ENCODE measurements at regions not wholly inside any gene's neighbourhood (a gene's known extent, or its start where the extent isn't known, plus 50 kb on each side); places are given as distances from the start of the nearest gene placed in this dataset.
"Not testable (repeated sequence)": the region's sequence is repeated elsewhere in the genome, so short reads cannot be mapped to it uniquely, and the experiment has no call there.

DNA sequence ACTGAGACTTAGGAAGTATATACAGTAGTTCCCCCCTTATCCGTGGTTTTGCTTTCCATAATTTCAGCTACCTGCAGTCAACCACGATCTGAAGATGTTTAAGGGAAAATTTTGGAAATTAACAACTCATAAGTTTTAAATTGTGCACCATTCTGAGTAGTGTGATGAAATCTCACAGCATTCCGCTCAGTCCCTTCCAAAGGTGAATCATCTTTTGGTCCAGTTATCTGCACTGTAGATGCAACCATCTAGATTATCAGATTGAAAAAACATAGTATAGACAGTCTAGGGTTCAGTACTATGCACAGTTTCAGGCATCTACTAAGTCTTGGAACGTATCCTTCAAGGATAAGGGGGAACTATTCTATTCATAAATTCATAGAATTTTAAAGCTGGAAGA is 109.0 kb downstream of the ANXA3 start:
- H3K27me3 ChIP-seq (ENCODE audit: control insufficient read depth, insufficient read depth, low read length) = no peaks in the 10 kb centered on the region
- no peaks in the 10 kb centered on the region for H3K9me3 ChIP-seq (ENCODE audit: control insufficient read depth, insufficient read depth, low read length)
- no peaks in the 10 kb centered on the region for H3K36me3 ChIP-seq (ENCODE audit: control insufficient read depth, insufficient read depth, low read length)
- H3K4me3 ChIP-seq (ENCODE audit: low read depth, low read length) = no peak overlapping the region
- H3K4me1 ChIP-seq (ENCODE audit: control insufficient read depth, insufficient read depth, low read length) = peaks cover 11% of the 10 kb centered on the region
- H3K9ac ChIP-seq (ENCODE audit: low read depth, low read length) = no peak overlapping the region

- Histone ChIP-seq H3K9me3 (ENCODE audit: control insufficient read depth, insufficient read depth, low read length) (no peaks in the 10 kb centered on the region), H3K27me3 (ENCODE audit: control insufficient read depth, insufficient read depth, low read length) (no peaks in the 10 kb centered on the region), H3K4me3 (ENCODE audit: low read depth, low read length) (no peak overlapping the region), H3K4me1 (ENCODE audit: control insufficient read depth, insufficient read depth, low read length) (peaks cover 11% of the 10 kb centered on the region), H3K36me3 (ENCODE audit: control insufficient read depth, insufficient read depth, low read length) (no peaks in the 10 kb centered on the region), H3K9ac (ENCODE audit: low read depth, low read length) (no peak overlapping the region)
Measured at GRCh38 chr4:78661086-78661690, 109.6 kb downstream of the ANXA3 start.

GRCh38 chr4:78661921-78662521 is 110.5 kb downstream of the ANXA3 start:
- Histone ChIP-seq H3K36me3 (ENCODE audit: control insufficient read depth, insufficient read depth, low read length) (no peaks in the 10 kb centered on the region), H3K4me3 (ENCODE audit: low read depth, low read length) (no peak overlapping the region), H3K4me1 (ENCODE audit: control insufficient read depth, insufficient read depth, low read length) (peaks cover 11% of the 10 kb centered on the region), H3K27me3 (ENCODE audit: control insufficient read depth, insufficient read depth, low read length) (no peaks in the 10 kb centered on the region), H3K9ac (ENCODE audit: low read depth, low read length) (no peak overlapping the region), H3K9me3 (ENCODE audit: control insufficient read depth, insufficient read depth, low read length) (no peaks in the 10 kb centered on the region)

GRCh38 chr4:78662658-78663057 is 111.1 kb downstream of the ANXA3 start:
- H3K36me3 ChIP-seq (ENCODE audit: control insufficient read depth, insufficient read depth, low read length) = no peaks in the 10 kb centered on the region
- no peak overlapping the region for H3K4me3 ChIP-seq (ENCODE audit: low read depth, low read length)
- H3K27me3 ChIP-seq (ENCODE audit: control insufficient read depth, insufficient read depth, low read length) = no peaks in the 10 kb centered on the region
- peaks cover 11% of the 10 kb centered on the region for H3K4me1 ChIP-seq (ENCODE audit: control insufficient read depth, insufficient read depth, low read length)
- no peak overlapping the region for H3K9ac ChIP-seq (ENCODE audit: low read depth, low read length)
- no peaks in the 10 kb centered on the region for H3K9me3 ChIP-seq (ENCODE audit: control insufficient read depth, insufficient read depth, low read length)

DNA sequence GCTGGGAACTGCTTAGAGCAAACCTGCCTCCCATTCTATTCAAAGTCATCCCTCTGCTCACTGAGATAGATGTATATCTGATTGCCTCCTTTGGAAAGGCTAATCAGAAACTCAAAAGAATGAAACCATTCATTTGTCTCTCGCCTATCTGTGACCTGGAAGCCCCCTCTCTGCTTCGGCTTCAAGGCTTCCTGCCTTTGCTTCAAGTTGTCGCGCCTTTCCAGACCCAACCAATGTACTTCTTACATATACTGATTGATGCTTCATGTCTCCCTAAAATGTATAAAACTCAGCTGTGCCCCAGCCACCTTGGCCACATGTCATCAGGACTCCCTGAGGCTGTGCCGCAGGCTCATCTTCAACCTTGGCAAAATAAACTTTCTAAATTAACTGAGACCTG is 111.9 kb upstream of the BMP2K start:
- H3K4me1 ChIP-seq (ENCODE audit: control insufficient read depth, insufficient read depth, low read length) = peaks cover 13% of the 10 kb centered on the region
- not testable (repeated sequence) for H3K9ac ChIP-seq (ENCODE audit: low read depth, low read length)

GRCh38 chr4:78665216-78665770 is 110.9 kb upstream of the BMP2K start:
- Histone ChIP-seq H3K36me3 (ENCODE audit: control insufficient read depth, insufficient read depth, low read length) (no peaks in the 10 kb centered on the region), H3K9ac (ENCODE audit: low read depth, low read length) (no peak overlapping the region), H3K27me3 (ENCODE audit: control insufficient read depth, insufficient read depth, low read length) (no peaks in the 10 kb centered on the region), H3K9me3 (ENCODE audit: control insufficient read depth, insufficient read depth, low read length) (no peaks in the 10 kb centered on the region), H3K4me3 (ENCODE audit: low read depth, low read length) (no peak overlapping the region), H3K4me1 (ENCODE audit: control insufficient read depth, insufficient read depth, low read length) (peaks cover 14% of the 10 kb centered on the region)

More for the DNA sequence above, 111.9 kb upstream of the BMP2K start:
- not testable (repeated sequence) for H3K9me3 ChIP-seq (ENCODE audit: control insufficient read depth, insufficient read depth, low read length); H3K27me3 ChIP-seq (ENCODE audit: control insufficient read depth, insufficient read depth, low read length); H3K36me3 ChIP-seq (ENCODE audit: control insufficient read depth, insufficient read depth, low read length); H3K4me3 ChIP-seq (ENCODE audit: low read depth, low read length)

GRCh38 chr4:78666830-78667258 is 109.3 kb upstream of the BMP2K start:
- no peaks in the 10 kb centered on the region for H3K36me3 ChIP-seq (ENCODE audit: control insufficient read depth, insufficient read depth, low read length)
- H3K9me3 ChIP-seq (ENCODE audit: control insufficient read depth, insufficient read depth, low read length) = no peaks in the 10 kb centered on the region
- no peaks in the 10 kb centered on the region for H3K27me3 ChIP-seq (ENCODE audit: control insufficient read depth, insufficient read depth, low read length)
- H3K4me3 ChIP-seq (ENCODE audit: low read depth, low read length) = no peak overlapping the region
- peaks cover 14% of the 10 kb centered on the region for H3K4me1 ChIP-seq (ENCODE audit: control insufficient read depth, insufficient read depth, low read length)
- no peak overlapping the region for H3K9ac ChIP-seq (ENCODE audit: low read depth, low read length)

GRCh38 chr4:78667325-78667724 is 108.8 kb upstream of the BMP2K start:
- Histone ChIP-seq H3K4me1 (ENCODE audit: control insufficient read depth, insufficient read depth, low read length) (peaks cover 10% of the 10 kb centered on the region), H3K27me3 (ENCODE audit: control insufficient read depth, insufficient read depth, low read length) (no peaks in the 10 kb centered on the region), H3K9me3 (ENCODE audit: control insufficient read depth, insufficient read depth, low read length) (no peaks in the 10 kb centered on the region), H3K4me3 (ENCODE audit: low read depth, low read length) (no peak overlapping the region), H3K9ac (ENCODE audit: low read depth, low read length) (no peak overlapping the region), H3K36me3 (ENCODE audit: control insufficient read depth, insufficient read depth, low read length) (no peaks in the 10 kb centered on the region)

GRCh38 chr4:78667764-78668163 is 108.4 kb upstream of the BMP2K start:
- H3K27me3 ChIP-seq (ENCODE audit: control insufficient read depth, insufficient read depth, low read length) = no peaks in the 10 kb centered on the region
- H3K36me3 ChIP-seq (ENCODE audit: control insufficient read depth, insufficient read depth, low read length) = no peaks in the 10 kb centered on the region
- peaks cover 9% of the 10 kb centered on the region for H3K4me1 ChIP-seq (ENCODE audit: control insufficient read depth, insufficient read depth, low read length)

DNA sequence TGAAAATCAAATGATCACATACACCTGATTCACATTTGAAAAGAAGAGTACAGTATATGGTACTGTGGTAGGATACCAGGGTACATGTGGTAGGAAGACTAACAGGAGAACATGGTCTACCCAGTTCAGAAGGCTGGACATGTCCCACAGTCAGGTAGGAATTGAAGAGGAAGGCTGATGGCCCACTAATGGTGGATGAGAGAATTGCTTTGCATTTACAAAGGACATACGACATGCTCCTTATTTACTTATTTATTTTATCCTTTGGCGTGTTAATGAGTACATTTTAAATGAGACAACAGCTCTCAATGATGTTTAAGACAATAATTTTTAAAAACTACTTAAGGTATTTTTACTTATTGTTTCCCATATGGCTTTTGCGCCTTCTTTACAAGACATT is 106.7 kb upstream of the BMP2K start:
- Histone ChIP-seq H3K4me1 (ENCODE audit: control insufficient read depth, insufficient read depth, low read length) (peaks cover 6% of the 10 kb centered on the region), H3K27me3 (ENCODE audit: control insufficient read depth, insufficient read depth, low read length) (no peaks in the 10 kb centered on the region), H3K36me3 (ENCODE audit: control insufficient read depth, insufficient read depth, low read length) (no peaks in the 10 kb centered on the region)

More at GRCh38 chr4:78667764-78668163, 108.4 kb upstream of the BMP2K start:
- Histone ChIP-seq H3K4me3 (ENCODE audit: low read depth, low read length) (no peak overlapping the region), H3K9me3 (ENCODE audit: control insufficient read depth, insufficient read depth, low read length) (no peaks in the 10 kb centered on the region), H3K9ac (ENCODE audit: low read depth, low read length) (no peak overlapping the region)

DNA sequence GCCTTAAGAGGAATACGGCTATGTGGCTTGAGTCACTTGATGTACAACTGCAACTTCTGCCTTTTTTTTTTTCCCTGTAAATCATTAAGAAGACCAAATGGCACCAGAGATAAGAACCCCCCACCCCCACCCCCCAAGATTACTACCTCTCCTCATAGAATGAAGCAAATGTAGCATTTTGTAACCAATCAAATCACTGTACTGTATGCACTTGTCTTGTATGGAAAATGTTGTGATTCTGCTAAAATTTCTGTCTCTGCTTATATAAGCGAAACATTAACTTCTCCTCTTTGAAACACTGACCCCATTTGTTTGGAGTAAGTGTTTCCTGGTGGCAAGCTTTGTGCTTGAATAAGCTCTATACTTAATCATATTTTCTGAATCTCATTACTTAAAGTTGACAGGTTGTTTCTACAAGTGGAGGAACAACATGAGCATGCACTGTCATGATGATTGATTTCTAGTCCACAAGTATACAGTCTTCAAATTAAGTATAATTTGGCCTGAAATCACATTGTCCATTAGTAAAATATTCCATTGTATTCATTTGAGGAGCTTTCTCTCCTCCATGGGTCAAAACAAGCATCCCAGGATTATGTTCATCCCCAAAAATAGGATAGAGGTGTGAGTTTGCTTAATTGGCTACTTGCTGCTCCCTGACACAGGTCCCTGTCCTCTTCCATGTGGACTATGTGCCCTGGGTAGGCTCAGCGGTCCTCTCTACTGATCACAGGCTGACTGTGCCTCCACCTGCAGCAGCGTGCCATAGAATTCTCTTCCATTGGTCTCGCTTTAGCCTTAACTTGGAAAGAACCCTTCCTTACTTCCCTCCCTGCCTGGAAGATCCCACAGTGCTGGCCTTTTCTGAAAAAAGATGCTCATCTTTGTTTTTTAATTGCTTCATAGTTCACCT is 104.0 kb upstream of the BMP2K start:
- no peak overlapping the region for H3K9ac ChIP-seq (ENCODE audit: low read depth, low read length)
- H3K4me1 ChIP-seq (ENCODE audit: control insufficient read depth, insufficient read depth, low read length) = peaks cover 3% of the 10 kb centered on the region

More for the DNA sequence above, 106.7 kb upstream of the BMP2K start:
- H3K9ac ChIP-seq (ENCODE audit: low read depth, low read length) = no peak overlapping the region
- no peaks in the 10 kb centered on the region for H3K9me3 ChIP-seq (ENCODE audit: control insufficient read depth, insufficient read depth, low read length)
- no peak overlapping the region for H3K4me3 ChIP-seq (ENCODE audit: low read depth, low read length)

More for the DNA sequence above, 104.0 kb upstream of the BMP2K start:
- H3K4me3 ChIP-seq (ENCODE audit: low read depth, low read length) = no peak overlapping the region
- H3K27me3 ChIP-seq (ENCODE audit: control insufficient read depth, insufficient read depth, low read length) = no peaks in the 10 kb centered on the region
- H3K9me3 ChIP-seq (ENCODE audit: control insufficient read depth, insufficient read depth, low read length) = peaks cover 4% of the 10 kb centered on the region
- H3K36me3 ChIP-seq (ENCODE audit: control insufficient read depth, insufficient read depth, low read length) = no peaks in the 10 kb centered on the region
